ENCODE measurements at regions not wholly inside any gene's neighbourhood (a gene's known extent, or its start where the extent isn't known, plus 50 kb on each side); places are given as distances from the start of the nearest gene placed in this dataset.

DNA sequence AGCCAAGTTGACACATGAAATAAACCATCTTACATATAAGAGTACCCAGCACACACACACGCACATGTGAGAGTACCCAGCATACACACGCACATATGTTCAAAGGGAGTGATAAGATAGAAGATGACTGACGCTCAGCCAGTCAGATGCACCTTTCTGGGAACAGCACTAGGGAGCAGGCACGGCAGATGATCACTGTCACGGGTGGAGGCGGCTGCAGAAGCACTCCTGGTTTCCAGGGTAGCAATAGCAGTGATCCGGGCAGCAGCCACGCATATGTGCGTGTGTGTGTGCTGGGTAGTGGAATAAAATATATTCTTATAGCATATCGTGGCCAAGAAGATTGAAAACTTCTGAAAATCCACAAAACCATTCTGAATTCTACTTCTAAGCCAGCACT is 85.8 kb upstream of the NAMPT start:
- TF ChIP-seq, protein P1, sequence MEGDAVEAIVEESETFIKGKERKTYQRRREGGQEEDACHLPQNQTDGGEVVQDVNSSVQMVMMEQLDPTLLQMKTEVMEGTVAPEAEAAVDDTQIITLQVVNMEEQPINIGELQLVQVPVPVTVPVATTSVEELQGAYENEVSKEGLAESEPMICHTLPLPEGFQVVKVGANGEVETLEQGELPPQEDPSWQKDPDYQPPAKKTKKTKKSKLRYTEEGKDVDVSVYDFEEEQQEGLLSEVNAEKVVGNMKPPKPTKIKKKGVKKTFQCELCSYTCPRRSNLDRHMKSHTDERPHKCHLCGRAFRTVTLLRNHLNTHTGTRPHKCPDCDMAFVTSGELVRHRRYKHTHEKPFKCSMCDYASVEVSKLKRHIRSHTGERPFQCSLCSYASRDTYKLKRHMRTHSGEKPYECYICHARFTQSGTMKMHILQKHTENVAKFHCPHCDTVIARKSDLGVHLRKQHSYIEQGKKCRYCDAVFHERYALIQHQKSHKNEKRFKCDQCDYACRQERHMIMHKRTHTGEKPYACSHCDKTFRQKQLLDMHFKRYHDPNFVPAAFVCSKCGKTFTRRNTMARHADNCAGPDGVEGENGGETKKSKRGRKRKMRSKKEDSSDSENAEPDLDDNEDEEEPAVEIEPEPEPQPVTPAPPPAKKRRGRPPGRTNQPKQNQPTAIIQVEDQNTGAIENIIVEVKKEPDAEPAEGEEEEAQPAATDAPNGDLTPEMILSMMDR (IDR thresholded peaks at IDR 0.05): no peak
- no peak for TF ChIP-seq POLR2A (IDR thresholded peaks at IDR 0.05)

Data from body of pancreas (tissue), 4 donors.